Stimulated activated memory B cell treated with anti-CD40 and anti-IgM and Interleukin-4, amounts not matched to agents 10 μg/mL and 1 μg/mL and 100 μg/mL, for 72 hours (primary cell): ENCODE measurements at regions not wholly inside any gene's neighbourhood (a gene's known extent, or its start where the extent isn't known, plus 50 kb on each side); places are given as distances from the start of the nearest gene placed in this dataset.
"Not testable (repeated sequence)": the region's sequence is repeated elsewhere in the genome, so short reads cannot be mapped to it uniquely, and the experiment has no call there.

ENCODE experiments used
- ATAC-seq: fragments of 150-1000 bp; cut with Tn5 transposase; 2 replicates; pipeline ENCODE4 v1.10.0; 2021
- H3K27ac Mint-ChIP-seq: one replicate; pipeline ENCODE4 v1.8.0; 2022; ENCODE audit warnings: mild to moderate bottlenecking, mixed read lengths
- H3K27me3 Mint-ChIP-seq: one replicate; pipeline ENCODE4 v1.8.0; 2022; ENCODE audit warnings: mixed read lengths
- H3K36me3 Mint-ChIP-seq: one replicate; pipeline ENCODE4 v1.8.0; 2022; ENCODE audit warnings: mixed read lengths
- H3K4me1 Mint-ChIP-seq: one replicate; pipeline ENCODE4 v1.8.0; 2022; ENCODE audit warnings: mixed read lengths
- H3K4me3 Mint-ChIP-seq: one replicate; pipeline ENCODE4 v1.8.0; 2022; ENCODE audit warnings: mild to moderate bottlenecking, moderate library complexity, mixed read lengths
- H3K9me3 Mint-ChIP-seq: one replicate; pipeline ENCODE4 v1.8.0; 2022; ENCODE audit warnings: mixed read lengths

DNA sequence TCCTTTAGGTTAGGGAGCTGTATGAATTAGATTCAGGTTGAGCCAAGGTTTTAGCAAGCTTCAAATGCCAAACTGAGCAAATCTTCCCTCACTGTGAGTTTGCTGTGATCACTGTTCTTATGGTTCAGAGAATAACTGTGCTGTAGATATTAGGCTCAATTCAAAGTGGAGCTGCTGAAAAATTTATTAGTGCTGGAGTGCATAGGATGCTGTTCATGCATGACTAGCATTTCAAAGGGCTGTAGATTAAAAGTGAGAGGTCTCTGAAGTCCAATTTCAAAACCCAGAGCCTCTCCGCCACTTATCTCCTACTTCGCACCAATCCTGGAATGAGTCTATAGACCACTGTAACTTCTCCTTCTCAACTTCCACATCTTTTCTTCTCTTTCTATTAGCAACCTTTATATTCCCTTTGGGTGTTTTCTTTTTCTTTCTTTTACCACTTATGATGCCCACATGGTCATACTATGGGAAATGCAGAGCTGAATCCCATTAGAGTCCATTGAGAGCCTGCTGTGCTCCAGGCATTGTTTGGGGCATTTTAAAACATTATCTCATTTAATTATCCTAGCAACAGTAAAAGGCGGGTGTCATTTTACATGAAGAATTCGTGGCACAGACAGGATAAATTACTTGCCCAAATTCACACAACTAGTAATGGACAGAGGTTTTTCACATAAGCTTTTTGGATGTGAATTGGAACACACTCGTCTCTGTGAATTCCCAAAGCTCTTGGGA, 77.5 kb upstream of the EEA1 start:
- no peaks in the 10 kb centered on the region for H3K9me3 Mint-ChIP-seq
- no peak for ATAC-seq
- H3K27me3 Mint-ChIP-seq = no peaks in the 10 kb centered on the region
- no peak overlapping the region for H3K4me3 Mint-ChIP-seq
- peaks cover 14% of the 10 kb centered on the region for H3K4me1 Mint-ChIP-seq
- peak overlapping the region; percentile 4 for H3K27ac Mint-ChIP-seq
- H3K36me3 Mint-ChIP-seq = no peaks in the 10 kb centered on the region

DNA sequence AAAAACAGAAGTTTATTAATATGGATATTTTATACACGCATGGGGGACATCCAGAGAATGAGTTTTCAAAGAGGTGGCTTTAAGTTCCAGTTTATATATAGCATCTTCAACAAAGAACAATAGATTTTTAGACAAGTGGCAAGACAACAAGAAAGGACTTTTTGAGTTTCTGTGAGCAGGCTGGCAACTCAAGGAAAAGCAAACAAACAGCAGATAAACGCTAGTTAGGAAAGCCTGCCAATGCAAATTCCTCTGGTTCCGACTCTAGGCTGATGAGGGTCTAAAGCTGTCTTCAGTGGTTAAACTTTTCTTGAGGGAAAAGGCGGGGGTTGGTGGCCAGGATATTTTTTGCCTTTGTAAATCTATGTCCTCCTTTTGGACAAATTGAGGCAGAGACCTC, 78.4 kb upstream of the EEA1 start:
- H3K27me3 Mint-ChIP-seq = no peaks in the 10 kb centered on the region
- peaks cover 6% of the 10 kb centered on the region for H3K36me3 Mint-ChIP-seq
- ATAC-seq = no peak

DNA sequence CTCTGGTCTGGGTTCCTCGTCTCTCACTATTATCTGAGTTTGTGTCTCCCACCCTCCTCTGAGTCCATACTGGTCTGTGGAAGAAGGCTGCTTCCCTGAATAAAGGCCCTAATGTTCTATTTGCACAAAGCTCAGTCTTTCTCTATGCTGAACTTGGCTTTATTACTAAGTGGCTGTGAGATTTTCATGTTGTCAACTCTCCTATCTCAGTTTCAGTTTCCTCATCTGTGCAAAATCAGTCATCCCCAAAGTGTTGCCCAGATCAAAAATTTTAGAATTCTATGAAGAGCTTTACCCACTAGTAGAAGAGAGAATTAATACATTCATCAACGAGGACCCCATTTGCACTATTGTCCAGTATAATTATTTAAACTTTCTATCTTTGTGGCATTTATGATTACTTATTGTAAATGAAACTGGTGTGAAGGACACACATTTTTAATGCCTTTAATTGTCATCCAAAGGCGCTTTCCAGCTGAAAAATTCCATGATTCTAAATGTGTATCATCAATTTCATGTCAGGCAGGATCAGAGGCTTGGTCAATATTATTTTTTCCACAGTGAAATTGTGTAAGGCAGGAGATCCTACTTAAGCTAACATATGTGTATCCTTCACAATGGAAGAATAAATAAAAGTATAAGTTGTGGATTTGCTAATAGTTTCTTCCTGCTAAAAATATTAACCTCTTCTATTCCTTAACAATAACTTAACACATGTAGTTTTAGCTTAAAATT, 79.1 kb upstream of the EEA1 start:
- peak overlapping the region; percentile 4 for H3K27ac Mint-ChIP-seq
- H3K27me3 Mint-ChIP-seq = no peaks in the 10 kb centered on the region
- H3K4me1 Mint-ChIP-seq = peaks cover 15% of the 10 kb centered on the region
- peak; percentile 27 for ATAC-seq
- no peaks in the 10 kb centered on the region for H3K9me3 Mint-ChIP-seq
- H3K36me3 Mint-ChIP-seq = peaks cover 6% of the 10 kb centered on the region
- no peak overlapping the region for H3K4me3 Mint-ChIP-seq

More for the DNA sequence above, 78.4 kb upstream of the EEA1 start:
- H3K4me1 Mint-ChIP-seq = peaks cover 14% of the 10 kb centered on the region
- H3K4me3 Mint-ChIP-seq = no peak overlapping the region
- no peaks in the 10 kb centered on the region for H3K9me3 Mint-ChIP-seq
- peak overlapping the region; percentile 4 for H3K27ac Mint-ChIP-seq

DNA sequence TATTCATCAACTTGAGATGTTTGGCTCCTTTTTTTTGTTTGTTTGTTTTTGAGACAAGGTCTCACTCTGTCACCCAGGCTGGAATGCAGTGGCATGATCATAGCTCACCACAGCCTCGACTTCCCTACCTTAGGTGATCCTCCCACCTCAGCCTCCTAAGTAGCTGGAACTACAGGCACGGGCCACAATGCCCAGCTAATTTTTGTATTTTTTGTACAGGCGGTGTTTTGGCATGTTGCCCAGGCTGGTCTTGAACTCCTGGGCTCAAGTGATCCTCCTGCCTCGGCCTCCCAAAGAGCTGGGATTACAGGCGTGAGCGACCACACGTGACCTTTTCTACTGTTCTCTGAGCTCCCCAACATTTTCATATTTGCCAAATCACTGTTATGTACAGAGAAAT, 79.8 kb upstream of the EEA1 start:
- not testable (repeated sequence) for H3K27me3 Mint-ChIP-seq, H3K9me3 Mint-ChIP-seq, H3K36me3 Mint-ChIP-seq, ATAC-seq, H3K27ac Mint-ChIP-seq, H3K4me3 Mint-ChIP-seq
- H3K4me1 Mint-ChIP-seq = peaks cover 20% of the 10 kb centered on the region

DNA sequence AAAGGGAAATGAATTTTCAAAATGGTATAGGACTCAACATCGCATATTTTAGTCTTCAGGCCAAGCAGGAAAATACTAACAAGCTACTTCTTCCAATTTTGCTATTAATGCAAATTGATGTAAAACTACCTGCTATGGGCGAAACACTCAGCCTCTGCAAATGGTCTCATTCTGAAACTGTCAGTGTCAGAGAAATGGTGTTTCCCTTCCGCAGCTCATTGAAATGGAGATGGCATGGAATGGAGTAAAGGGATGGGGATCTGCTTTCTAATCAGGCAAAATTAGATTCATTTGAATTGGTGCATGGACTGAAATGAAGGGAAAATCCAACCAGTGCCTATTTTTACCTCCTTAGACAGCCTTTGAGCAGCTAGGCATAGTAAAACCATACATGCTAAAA, 80.4 kb upstream of the EEA1 start:
- Mint-ChIP-seq H3K4me1 (peaks cover 26% of the 10 kb centered on the region), H3K36me3 (peaks cover 11% of the 10 kb centered on the region), H3K27ac (no peak overlapping the region), H3K4me3 (no peak overlapping the region), H3K9me3 (no peaks in the 10 kb centered on the region), H3K27me3 (no peaks in the 10 kb centered on the region)
- ATAC-seq = no peak

DNA sequence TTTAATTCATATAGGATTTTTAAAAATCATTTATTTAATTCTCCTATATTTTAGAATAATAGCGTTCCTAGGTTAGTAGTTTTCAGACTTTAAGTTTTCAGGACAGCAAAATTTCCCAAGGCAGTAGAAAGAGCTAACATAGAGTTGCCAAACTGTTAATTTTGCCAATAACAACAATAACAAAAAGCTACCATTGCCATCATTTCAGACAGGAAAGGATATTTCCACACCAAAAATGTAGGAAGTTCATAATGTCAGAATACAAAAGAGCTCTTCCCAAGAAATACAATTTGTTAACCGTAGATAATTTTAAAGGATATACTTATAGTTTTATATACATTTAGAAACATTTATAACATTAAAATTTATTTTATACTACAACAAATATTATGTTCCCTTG, 81.4 kb upstream of the EEA1 start:
- H3K4me3 Mint-ChIP-seq = no peak overlapping the region
- peaks cover 12% of the 10 kb centered on the region for H3K36me3 Mint-ChIP-seq
- no peak overlapping the region for H3K27ac Mint-ChIP-seq
- H3K4me1 Mint-ChIP-seq = peaks cover 26% of the 10 kb centered on the region
- no peaks in the 10 kb centered on the region for H3K27me3 Mint-ChIP-seq
- H3K9me3 Mint-ChIP-seq = no peaks in the 10 kb centered on the region
- ATAC-seq = no peak

DNA sequence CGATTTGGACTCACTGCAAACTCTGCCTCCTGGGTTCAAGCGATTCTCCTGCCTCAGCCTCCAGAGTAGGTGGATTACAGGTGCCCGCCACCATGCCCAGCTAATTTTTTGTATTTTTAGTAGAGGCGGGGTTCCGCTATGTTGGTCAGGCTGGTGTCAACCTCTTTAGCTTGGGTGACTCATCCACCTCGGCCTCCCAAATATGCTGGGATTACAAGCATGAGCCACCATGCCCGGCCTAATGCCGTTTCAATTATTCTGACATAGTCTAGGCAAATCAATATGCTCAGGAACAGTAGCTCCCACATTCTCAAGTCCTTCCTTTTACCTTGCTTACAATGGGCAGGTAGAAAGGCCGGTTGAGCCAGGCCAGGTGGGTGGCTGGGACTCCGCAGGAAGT, 82.0 kb upstream of the EEA1 start:
- ATAC-seq = no peak
- Mint-ChIP-seq H3K36me3 (peaks cover 12% of the 10 kb centered on the region), H3K4me1 (peaks cover 26% of the 10 kb centered on the region), H3K9me3 (no peaks in the 10 kb centered on the region), H3K27ac (no peak overlapping the region), H3K4me3 (no peak overlapping the region), H3K27me3 (no peaks in the 10 kb centered on the region)

- peaks cover 22% of the 10 kb centered on the region for H3K36me3 Mint-ChIP-seq
- peaks cover 12% of the 10 kb centered on the region for H3K4me1 Mint-ChIP-seq
- no peaks in the 10 kb centered on the region for H3K27me3 Mint-ChIP-seq
- H3K9me3 Mint-ChIP-seq = no peaks in the 10 kb centered on the region
- no peak overlapping the region for H3K27ac Mint-ChIP-seq
- no peak for ATAC-seq
- no peak overlapping the region for H3K4me3 Mint-ChIP-seq
Observed at GRCh38 chr12:93015871-93016751, 87.0 kb upstream of the EEA1 start.

DNA sequence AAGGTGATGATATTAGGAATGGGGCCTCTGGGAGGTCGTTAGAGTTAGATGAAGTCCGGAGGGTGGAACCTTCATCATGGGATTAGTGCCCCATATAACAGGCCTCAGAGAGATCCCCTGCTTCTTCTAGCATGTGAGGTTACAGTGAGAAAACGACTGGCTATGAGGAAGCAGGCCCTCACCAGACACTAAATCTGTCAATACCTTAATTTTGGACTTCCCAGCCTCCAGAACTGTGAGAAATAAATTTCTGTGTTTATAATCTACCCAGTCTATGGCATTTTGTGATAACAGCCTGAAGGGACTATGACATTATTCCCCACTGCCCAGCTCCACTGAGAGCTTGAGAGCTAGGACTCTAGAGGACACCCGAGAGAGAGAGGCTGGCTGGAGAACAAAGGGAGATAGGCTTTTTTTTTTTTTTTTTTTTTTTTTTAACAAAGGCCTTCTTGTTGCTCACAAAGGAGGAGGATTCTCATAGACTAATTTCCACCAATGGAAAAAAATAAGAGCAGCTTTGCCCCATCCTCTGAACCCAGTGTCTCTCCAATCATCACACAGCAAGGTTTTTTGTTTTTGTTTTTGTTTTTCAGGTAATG, 87.8 kb upstream of the EEA1 start:
- no peaks in the 10 kb centered on the region for H3K27me3 Mint-ChIP-seq
- ATAC-seq = no peak
- H3K36me3 Mint-ChIP-seq = peaks cover 21% of the 10 kb centered on the region
- no peak overlapping the region for H3K4me3 Mint-ChIP-seq
- H3K9me3 Mint-ChIP-seq = no peaks in the 10 kb centered on the region
- H3K4me1 Mint-ChIP-seq = peaks cover 12% of the 10 kb centered on the region
- H3K27ac Mint-ChIP-seq = no peak overlapping the region

GRCh38 chr12:93018610-93019009, 89.5 kb upstream of the EEA1 start:
- no peaks in the 10 kb centered on the region for H3K27me3 Mint-ChIP-seq
- ATAC-seq = no peak
- peaks cover 7% of the 10 kb centered on the region for H3K4me1 Mint-ChIP-seq
- no peak overlapping the region for H3K4me3 Mint-ChIP-seq
- peaks cover 16% of the 10 kb centered on the region for H3K36me3 Mint-ChIP-seq
- no peak overlapping the region for H3K27ac Mint-ChIP-seq
- H3K9me3 Mint-ChIP-seq = no peaks in the 10 kb centered on the region

- no peak overlapping the region for H3K4me3 Mint-ChIP-seq
- H3K36me3 Mint-ChIP-seq = peaks cover 13% of the 10 kb centered on the region
- H3K27me3 Mint-ChIP-seq = no peaks in the 10 kb centered on the region
- no peak for ATAC-seq
- H3K27ac Mint-ChIP-seq = no peak overlapping the region
- no peaks in the 10 kb centered on the region for H3K9me3 Mint-ChIP-seq
- peaks cover 2% of the 10 kb centered on the region for H3K4me1 Mint-ChIP-seq
Observed at GRCh38 chr12:93019212-93019927, 90.3 kb upstream of the EEA1 start.

GRCh38 chr12:93019975-93020630, 91.0 kb upstream of the EEA1 start:
- no peak for ATAC-seq

GRCh38 chr12:93020631-93021597, 91.8 kb upstream of the EEA1 start:
- Mint-ChIP-seq H3K4me1 (no peaks in the 10 kb centered on the region), H3K36me3 (peaks cover 10% of the 10 kb centered on the region), H3K27me3 (no peaks in the 10 kb centered on the region), H3K27ac (no peak overlapping the region), H3K9me3 (no peaks in the 10 kb centered on the region), H3K4me3 (no peak overlapping the region)
- no peak for ATAC-seq

More at GRCh38 chr12:93019975-93020630, 91.0 kb upstream of the EEA1 start:
- Mint-ChIP-seq H3K9me3 (no peaks in the 10 kb centered on the region), H3K36me3 (peaks cover 10% of the 10 kb centered on the region), H3K27me3 (no peaks in the 10 kb centered on the region), H3K4me3 (no peak overlapping the region), H3K27ac (no peak overlapping the region), H3K4me1 (no peaks in the 10 kb centered on the region)
